ENCODE measurements at regions not wholly inside any gene's neighbourhood (a gene's known extent, or its start where the extent isn't known, plus 50 kb on each side); places are given as distances from the start of the nearest gene placed in this dataset.

DNA sequence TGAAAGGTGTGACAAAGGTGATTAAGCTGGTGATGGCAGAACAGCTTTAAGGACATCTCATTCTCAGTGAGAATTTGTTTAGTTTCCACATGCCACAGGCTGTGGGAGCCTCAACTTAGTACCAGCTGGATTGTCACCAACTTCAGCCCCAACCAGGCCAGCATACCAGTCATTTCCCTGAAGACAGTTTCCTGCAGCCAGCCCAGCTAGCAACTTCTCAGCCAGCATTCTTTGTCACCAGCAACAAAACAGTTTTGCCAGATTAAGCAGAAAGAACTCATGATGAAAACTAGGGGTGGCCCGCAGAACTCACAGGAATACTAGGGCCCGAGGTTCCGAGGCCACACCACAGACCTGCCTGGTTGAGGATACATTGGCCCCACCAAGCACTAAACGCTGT, 68.8 kb upstream of the UNC5B start:
- TF ChIP-seq, protein P1, sequence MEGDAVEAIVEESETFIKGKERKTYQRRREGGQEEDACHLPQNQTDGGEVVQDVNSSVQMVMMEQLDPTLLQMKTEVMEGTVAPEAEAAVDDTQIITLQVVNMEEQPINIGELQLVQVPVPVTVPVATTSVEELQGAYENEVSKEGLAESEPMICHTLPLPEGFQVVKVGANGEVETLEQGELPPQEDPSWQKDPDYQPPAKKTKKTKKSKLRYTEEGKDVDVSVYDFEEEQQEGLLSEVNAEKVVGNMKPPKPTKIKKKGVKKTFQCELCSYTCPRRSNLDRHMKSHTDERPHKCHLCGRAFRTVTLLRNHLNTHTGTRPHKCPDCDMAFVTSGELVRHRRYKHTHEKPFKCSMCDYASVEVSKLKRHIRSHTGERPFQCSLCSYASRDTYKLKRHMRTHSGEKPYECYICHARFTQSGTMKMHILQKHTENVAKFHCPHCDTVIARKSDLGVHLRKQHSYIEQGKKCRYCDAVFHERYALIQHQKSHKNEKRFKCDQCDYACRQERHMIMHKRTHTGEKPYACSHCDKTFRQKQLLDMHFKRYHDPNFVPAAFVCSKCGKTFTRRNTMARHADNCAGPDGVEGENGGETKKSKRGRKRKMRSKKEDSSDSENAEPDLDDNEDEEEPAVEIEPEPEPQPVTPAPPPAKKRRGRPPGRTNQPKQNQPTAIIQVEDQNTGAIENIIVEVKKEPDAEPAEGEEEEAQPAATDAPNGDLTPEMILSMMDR (IDR thresholded peaks at IDR 0.05): no peak
- no peak for TF ChIP-seq ZFX (IDR thresholded peaks at IDR 0.05; ENCODE audit: borderline replicate concordance)
